ENCODE measurements at regions not wholly inside any gene's neighbourhood (a gene's known extent, or its start where the extent isn't known, plus 50 kb on each side); places are given as distances from the start of the nearest gene placed in this dataset.

GRCh38 chr2:120536141-120536540 lies 190.2 kb downstream of the INHBB start:
- H3K36me3 ChIP-seq (ENCODE audit: control insufficient read depth in 2 of 2, insufficient read depth in 2 of 2, low read length in 1 of 2) = no peaks in the 10 kb centered on the region
- no peak overlapping the region for H3K9ac ChIP-seq (ENCODE audit: control insufficient read depth, insufficient read depth, low read length)
- ATAC-seq (no peak), FAIRE-seq (no peak), DNase-seq (ENCODE audit: low read depth, low spot score) (no peak)
- 8% methylated on average over 4 of the region's 4 CpGs for WGBS (ENCODE audit: insufficient coverage, insufficient replicate concordance, low lambda C conversion rate, missing lambda C conversion rate)
- H2AFZ ChIP-seq (ENCODE audit: control insufficient read depth, low read depth, low read length) = no peak overlapping the region
- no peaks in the 10 kb centered on the region; a peak in 2 of 4 replicates for H3K27me3 ChIP-seq (replicated peaks in 1 of 2; ENCODE audit: control insufficient read depth in 2 of 2, insufficient read depth in 2 of 2, low read length in 1 of 2)
- RAD21 ChIA-PET (ENCODE audit: unreplicated experiment) = interaction anchor here (0.6 kb wide), 1 partner anchor 1145 kb away, joined by 3 read pairs; no protein-coding TSS in a partner anchor
- no peaks in the 10 kb centered on the region for H3K4me1 ChIP-seq (ENCODE audit: control insufficient read depth, insufficient read depth, low read length)
- SMC1A ChIA-PET (ENCODE audit: uncharacterized antibody, unreplicated experiment) = no interaction called here
- no peak overlapping the region for H3K4me3 ChIP-seq
- in situ Hi-C loops (cut with MboI) (no loop called here), intact Hi-C loops (cut with micrococcal nuclease; ENCODE audit: unreplicated experiment) (no loop called here)
- no peak for TF ChIP-seq TCF12 (IDR thresholded peaks at IDR 0.05; ENCODE audit: low read depth, low read length)
- no peak for TF ChIP-seq ZBTB4 (CRISPR knock-in tag; IDR thresholded peaks at IDR 0.05)
- TF ChIP-seq POLR2AphosphoS5 (IDR thresholded peaks at IDR 0.05; ENCODE audit: low read length) = no peak
- no peak for TF ChIP-seq GABPA (IDR thresholded peaks at IDR 0.05; ENCODE audit: low read depth)
- TF ChIP-seq LARP7 (IDR thresholded peaks at IDR 0.05) = no peak
- POLR2A ChIA-PET = no interaction called here
- H4K20me1 ChIP-seq (ENCODE audit: control insufficient read depth, insufficient read depth) = no peaks in the 10 kb centered on the region
- H3K79me2 ChIP-seq (ENCODE audit: control insufficient read depth, insufficient read depth, low read length) = no peaks in the 10 kb centered on the region
- H3K9me3 ChIP-seq (replicated peaks; ENCODE audit: control insufficient read depth, insufficient read depth, low read length) = no peaks in the 10 kb centered on the region
- no peak overlapping the region for H3K4me2 ChIP-seq (ENCODE audit: control insufficient read depth, insufficient read depth)
- H3K27ac ChIP-seq (ENCODE audit: control insufficient read depth, insufficient read depth) = no peak overlapping the region
- CTCF ChIA-PET = no interaction called here
- BruUV-seq (replicated peaks) = no TSS peak

All from GM12878 (cell line).